ENCODE measurements at regions not wholly inside any gene's neighbourhood (a gene's known extent, or its start where the extent isn't known, plus 50 kb on each side); places are given as distances from the start of the nearest gene placed in this dataset.
"Not testable (repeated sequence)": the region's sequence is repeated elsewhere in the genome, so short reads cannot be mapped to it uniquely, and the experiment has no call there.

- DNase-seq (ENCODE audit: extremely low read depth, low read depth), result no peak
- no peak for TF ChIP-seq CTCF (IDR thresholded peaks at IDR 0.05; ENCODE audit: low read depth, low read length)
These were observed 1105.5 kb downstream of the TMEM121 start for GRCh38 chr14:106631879-106632278.

GRCh38 chr14:106633721-106634120, 1107.3 kb downstream of the TMEM121 start:
- no peak for TF ChIP-seq CTCF (IDR thresholded peaks at IDR 0.05; ENCODE audit: low read depth, low read length)
- no peak for DNase-seq (ENCODE audit: extremely low read depth, low read depth)

- no peak for DNase-seq (ENCODE audit: extremely low read depth, low read depth)
- no peak for TF ChIP-seq CTCF (IDR thresholded peaks at IDR 0.05; ENCODE audit: low read depth, low read length)
These were observed 1109.2 kb downstream of the TMEM121 start for GRCh38 chr14:106635569-106635968.

GRCh38 chr14:106638786-106639452, 1112.5 kb downstream of the TMEM121 start:
- not testable (repeated sequence) for DNase-seq (ENCODE audit: extremely low read depth, low read depth)

GRCh38 chr14:106642090-106642489, 1115.7 kb downstream of the TMEM121 start:
- DNase-seq (ENCODE audit: extremely low read depth, low read depth), result no peak
- TF ChIP-seq CTCF (IDR thresholded peaks at IDR 0.05; ENCODE audit: low read depth, low read length), result no peak

GRCh38 chr14:106642971-106643370, 1116.6 kb downstream of the TMEM121 start:
- not testable (repeated sequence) for DNase-seq (ENCODE audit: extremely low read depth, low read depth)

- DNase-seq (ENCODE audit: extremely low read depth, low read depth), result not testable (repeated sequence)
These were observed 1122.5 kb downstream of the TMEM121 start for GRCh38 chr14:106648874-106649273.

GRCh38 chr14:106651016-106651415, 1124.6 kb downstream of the TMEM121 start:
- TF ChIP-seq CTCF (IDR thresholded peaks at IDR 0.05; ENCODE audit: low read depth, low read length), result no peak
- DNase-seq (ENCODE audit: extremely low read depth, low read depth), result no peak

- TF ChIP-seq CTCF (IDR thresholded peaks at IDR 0.05; ENCODE audit: low read depth, low read length), result no peak
- no peak for DNase-seq (ENCODE audit: extremely low read depth, low read depth)
These were observed 1126.1 kb downstream of the TMEM121 start for GRCh38 chr14:106652494-106652893.
